ENCODE measurements at regions not wholly inside any gene's neighbourhood (a gene's known extent, or its start where the extent isn't known, plus 50 kb on each side); places are given as distances from the start of the nearest gene placed in this dataset.

GRCh38 chr6:164039954-164040375 lies 625.4 kb downstream of the QKI start:
- TF ChIP-seq ELF4 (IDR thresholded peaks at IDR 0.05) (no peak), ZNF384 (IDR thresholded peaks at IDR 0.05) (no peak), TARDBP (IDR thresholded peaks at IDR 0.05) (no peak)

Data from HEK293T (cell line).